ENCODE measurements at regions not wholly inside any gene's neighbourhood (a gene's known extent, or its start where the extent isn't known, plus 50 kb on each side); places are given as distances from the start of the nearest gene placed in this dataset.

- TF ChIP-seq CTCF (IDR thresholded peaks at IDR 0.05): no peak
- WGBS, 2 donors: 52 to 68% methylated on average over 2 of the region's 2 CpGs
- no peak for FAIRE-seq
- no peak for ATAC-seq
- no peak overlapping the region for H3K4me3 ChIP-seq
- intact Hi-C loops (cut with DNase I): no loop called here
- H3K9me3 ChIP-seq: no peaks in the 10 kb centered on the region
- H3K36me3 ChIP-seq: no peaks in the 10 kb centered on the region
- H3K4me1 ChIP-seq: no peaks in the 10 kb centered on the region
- H3K27ac ChIP-seq: no peak overlapping the region
- DNase-seq: no peak
- H3K27me3 ChIP-seq: no peaks in the 10 kb centered on the region
Measured at GRCh38 chr2:150144546-150145298, 342.7 kb downstream of the RND3 start.

DNA sequence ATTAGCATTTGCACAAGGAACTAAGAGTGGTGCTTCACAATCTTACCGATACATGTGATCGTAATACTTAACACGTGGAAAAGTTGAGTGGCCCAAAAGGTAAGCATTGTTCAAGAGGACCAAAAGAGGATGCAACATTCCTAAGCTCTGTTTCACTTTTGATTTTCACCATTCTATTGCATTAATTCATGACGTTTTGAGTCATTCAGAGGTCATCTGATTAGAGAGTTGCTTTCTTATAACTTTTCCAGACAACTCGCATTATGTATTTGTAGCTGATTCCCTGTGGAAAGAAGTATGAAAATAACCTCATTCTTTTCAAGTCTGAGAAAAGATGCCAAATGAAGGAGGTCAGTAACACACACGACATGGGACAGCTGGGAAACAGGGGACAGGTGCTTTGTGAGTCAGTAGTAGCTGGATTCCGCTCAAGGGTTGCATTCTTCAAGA is 344.4 kb downstream of the RND3 start:
- 76 to 78% methylated on average over 7 of the region's 7 CpGs for WGBS, 2 donors
- no peak for ATAC-seq
- Histone ChIP-seq H3K9me3 (no peaks in the 10 kb centered on the region), H3K4me3 (no peak overlapping the region), H3K36me3 (no peaks in the 10 kb centered on the region), H3K4me1 (no peaks in the 10 kb centered on the region), H3K27me3 (no peaks in the 10 kb centered on the region), H3K27ac (no peak overlapping the region)
- no peak for FAIRE-seq
- no peak for TF ChIP-seq CTCF (IDR thresholded peaks at IDR 0.05)
- intact Hi-C loops (cut with DNase I): no loop called here
- no peak for DNase-seq

- no peaks in the 10 kb centered on the region for H3K9me3 ChIP-seq
- no peaks in the 10 kb centered on the region for H3K36me3 ChIP-seq
- H3K4me1 ChIP-seq: no peaks in the 10 kb centered on the region
- DNase-seq (no peak), ATAC-seq (no peak), FAIRE-seq (no peak)
- no peak overlapping the region for H3K4me3 ChIP-seq
- no peaks in the 10 kb centered on the region for H3K27me3 ChIP-seq
- WGBS, 2 donors: 95 to 99% methylated on average over 1 of the region's 1 CpG
- intact Hi-C loops (cut with DNase I): no loop called here
- TF ChIP-seq CTCF (IDR thresholded peaks at IDR 0.05): no peak
- no peak overlapping the region for H3K27ac ChIP-seq
Measured at GRCh38 chr2:150142561-150142960, 344.9 kb downstream of the RND3 start.

DNA sequence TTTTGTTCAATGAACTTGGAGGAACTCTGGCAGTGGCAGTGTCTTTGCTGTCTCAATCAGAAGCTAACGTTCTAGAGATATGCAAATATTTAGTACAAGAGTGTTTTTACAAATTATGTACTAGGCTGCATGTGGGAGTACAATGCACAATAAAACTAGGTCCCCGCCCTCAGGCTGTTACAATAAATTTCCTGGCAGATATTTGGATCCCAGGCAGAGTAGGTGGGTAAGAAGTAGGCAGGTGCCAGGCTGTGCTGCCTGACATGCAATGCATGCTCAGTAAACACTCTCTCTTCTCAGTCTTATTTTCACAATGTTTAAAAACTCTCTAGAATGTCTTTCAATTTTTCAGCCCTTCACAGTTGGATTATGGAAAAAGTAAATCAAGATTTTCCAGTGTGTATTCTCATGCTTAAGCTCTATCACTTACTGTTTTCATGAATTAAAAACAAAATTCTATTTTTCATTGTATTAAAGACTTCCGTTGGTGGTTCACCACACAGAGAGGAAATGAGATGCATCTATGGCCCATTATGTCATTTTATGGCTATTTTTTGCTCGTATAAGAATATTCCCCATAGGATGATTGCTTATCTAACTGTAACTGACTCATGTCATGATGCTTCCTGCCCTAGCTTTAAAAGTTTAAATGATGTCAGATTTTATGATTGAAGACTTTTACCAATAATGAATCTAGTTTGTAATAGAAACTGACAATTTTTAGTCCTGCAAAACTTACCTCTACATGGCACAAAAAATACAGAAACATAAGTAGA is 346.1 kb downstream of the RND3 start:
- Histone ChIP-seq H3K27me3 (no peaks in the 10 kb centered on the region), H3K27ac (no peak overlapping the region), H3K36me3 (no peaks in the 10 kb centered on the region), H3K4me3 (no peak overlapping the region), H3K9me3 (no peaks in the 10 kb centered on the region), H3K4me1 (no peaks in the 10 kb centered on the region)
- intact Hi-C loops (cut with DNase I): no loop called here
- FAIRE-seq (no peak), DNase-seq (no peak), ATAC-seq (no peak)
- TF ChIP-seq CTCF (IDR thresholded peaks at IDR 0.05): no peak
- WGBS, 2 donors: 41 to 50% methylated on average over 4 of the region's 4 CpGs

DNA sequence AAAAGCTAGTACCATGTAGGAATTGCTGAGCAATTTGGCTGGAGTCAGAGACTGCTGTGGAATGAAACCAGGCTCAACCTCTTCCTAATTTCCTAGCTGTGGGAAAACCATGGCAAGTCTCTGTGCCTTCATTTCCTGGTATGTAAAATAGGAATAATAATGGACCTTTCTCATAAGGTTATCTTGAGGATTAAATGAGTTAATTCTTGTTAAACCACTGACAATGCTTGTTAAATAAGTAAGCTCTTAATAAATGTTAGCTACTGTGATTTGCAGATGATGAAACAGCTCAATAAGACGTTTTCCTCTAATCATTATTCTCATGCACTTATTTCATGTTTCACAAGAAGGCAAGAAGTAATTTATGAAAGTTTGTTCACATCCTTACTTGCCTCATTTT is 346.7 kb downstream of the RND3 start:
- DNase-seq (no peak), ATAC-seq (no peak), FAIRE-seq (no peak)
- no peaks in the 10 kb centered on the region for H3K36me3 ChIP-seq
- TF ChIP-seq CTCF (IDR thresholded peaks at IDR 0.05): no peak
- H3K4me3 ChIP-seq: no peak overlapping the region
- H3K27ac ChIP-seq: no peak overlapping the region
- WGBS, 2 donors: 41 to 55% methylated on average over 1 of the region's 1 CpG
- no peaks in the 10 kb centered on the region for H3K27me3 ChIP-seq
- intact Hi-C loops (cut with DNase I): no loop called here
- no peaks in the 10 kb centered on the region for H3K9me3 ChIP-seq
- peaks cover under 1 to 4% (median under 1%) of the 10 kb centered on the region in 3 donors for H3K4me1 ChIP-seq
